ENCODE measurements at regions not wholly inside any gene's neighbourhood (a gene's known extent, or its start where the extent isn't known, plus 50 kb on each side); places are given as distances from the start of the nearest gene placed in this dataset.

- no peaks in the 10 kb centered on the region for H4K20me1 ChIP-seq (replicated peaks; ENCODE audit: control insufficient read depth, extremely low read depth, insufficient read depth, low read length)
- FAIRE-seq (no peak), DNase-seq (ENCODE audit: low read depth, low spot score) (no peak)
- H3K9me1 ChIP-seq (replicated peaks; ENCODE audit: control insufficient read depth, extremely low read depth, insufficient read depth, low read length): no peaks in the 10 kb centered on the region
- ChIA-PET CTCF (no interaction called here), POLR2A (no interaction called here)
- H3K4me1 ChIP-seq (ENCODE audit: control insufficient read depth, extremely low read depth, insufficient read depth, low read length): no peaks in the 10 kb centered on the region
- no peak overlapping the region for H3K27ac ChIP-seq (ENCODE audit: insufficient read depth, low read depth, low read length)
- H2AFZ ChIP-seq (ENCODE audit: low read depth, low read length): no peak overlapping the region
- TF ChIP-seq MAX (IDR thresholded peaks at IDR 0.05; ENCODE audit: insufficient read depth, insufficient read length) (no peak), EZH2 (IDR thresholded peaks at IDR 0.05; ENCODE audit: borderline replicate concordance, low read depth, low read length, severe bottlenecking) (no peak), POLR2AphosphoS5 (IDR thresholded peaks at IDR 0.05; ENCODE audit: insufficient read depth, low read depth, low read length) (no peak), GATA2 (IDR thresholded peaks at IDR 0.05; ENCODE audit: insufficient read depth, insufficient read length, low read depth, low read length) (no peak), JUN (IDR thresholded peaks at IDR 0.05; ENCODE audit: borderline replicate concordance, insufficient read depth, insufficient read length, low read depth) (no peak), CTCF (IDR thresholded peaks at IDR 0.05; ENCODE audit: extremely low read depth in 1 of 2, insufficient read depth in 1 of 2, low read depth in 1 of 2, low read length in 2 of 2) (no peak), MYC (IDR thresholded peaks at IDR 0.05; ENCODE audit: low read depth, low read length) (no peak), POLR2A (IDR thresholded peaks at IDR 0.05; ENCODE audit: low read depth, low read length) (no peak), FOS (IDR thresholded peaks at IDR 0.05; ENCODE audit: borderline replicate concordance, insufficient read depth, low read length) (no peak)
- H3K36me3 ChIP-seq (ENCODE audit: control insufficient read depth in 2 of 2, extremely low read depth in 1 of 2, insufficient read depth in 2 of 2, low read length in 2 of 2): no peaks in the 10 kb centered on the region
- intact Hi-C loops (cut with micrococcal nuclease) (loop anchor here (10.0 kb wide), 1 partner anchor 175 kb away; no protein-coding TSS in a partner anchor), dilution Hi-C loops (cut with MboI; ENCODE audit: extremely low pct_ligation_motif_present, low sequenced_read_pairs) (no loop called here)
- H3K79me2 ChIP-seq (ENCODE audit: control insufficient read depth, insufficient read depth, low read length): no peaks in the 10 kb centered on the region
- no peak overlapping the region for H3K9ac ChIP-seq (replicated peaks; ENCODE audit: extremely low read depth, insufficient read depth, low read length)
- H3K9me3 ChIP-seq (replicated peaks; ENCODE audit: control insufficient read depth, insufficient read depth, low read length): no peaks in the 10 kb centered on the region
- BruUV-seq (replicated peaks): no TSS peak
- H3K27me3 ChIP-seq (ENCODE audit: control insufficient read depth in 2 of 2, insufficient read depth in 2 of 2, low read length in 2 of 2): no peaks in the 10 kb centered on the region
- H3K4me3 ChIP-seq (replicated peaks in 1 of 3; ENCODE audit: insufficient read depth in 1 of 3, low read depth in 1 of 3, low read length in 3 of 3): no peak overlapping the region
- no peak overlapping the region for H3K4me2 ChIP-seq (ENCODE audit: insufficient read depth, low read length)
These were observed 122.9 kb upstream of the GRAMD2B start for GRCh38 chr5:126300293-126300692.

All from endothelial cell of umbilical vein (primary cell).